K562 (cell line): ENCODE measurements at regions not wholly inside any gene's neighbourhood (a gene's known extent, or its start where the extent isn't known, plus 50 kb on each side); places are given as distances from the start of the nearest gene placed in this dataset.

Experiments
- ATAC-seq: fragments of 200-7000 bp; cut with Tn5 transposase; 3 replicates; pipeline ENCODE4 v1.9.1; 2020; ENCODE audit warnings: moderate library complexity
- BruUV-seq: library from RNA; stranded (reverse); fragments of 400-500 nt; replicated peaks from 2 replicates; lab custom pipeline; 2021; lab: Mats Ljungman, UMichigan
- CTCF ChIA-PET: fragments of 300-600 bp; formaldehyde crosslinking; extraction: SDS; loops from one replicate; lab custom pipeline; 2021; ENCODE audit warnings: low intra/inter-chr PET ratio; lab: Yijun Ruan, JAX
- POLR2A ChIA-PET: fragments of 300-600, 350-650 bp; sonication (Branson Sonifier 250); formaldehyde crosslinking; extraction: SDS; loops from one replicate; lab custom pipeline; 2021; ENCODE audit warnings: antibody characterized with exemption, inconsistent platforms; lab: Yijun Ruan, JAX
- DNase-seq, 4 experiments: peaks; one replicate each; pipeline versions ENCODE4 v3.0.0 to v3.0.0-alpha.2; 2011 to 2018; ENCODE audit warnings: low spot score in 3 of 4, mixed read lengths in 3 of 4; ENCODE audit errors: extremely low read depth in 1 of 4
- FAIRE-seq: peaks from 2 replicates; lab custom pipeline; 2011; peaks lifted over from hg19 to GRCh38; lab: Jason Lieb, UNC
- H2AFZ ChIP-seq: 2 replicates; pipeline ENCODE4 v1.6.0; 2011; ENCODE audit warnings: low read depth, low read length, control low read depth, inconsistent platforms
- H3K27ac ChIP-seq: fragments of 200-600 bp; 3 replicates; pipeline ENCODE4 v1.8.0; 2011; ENCODE audit warnings: low read depth, mild to moderate bottlenecking, control low read depth, inconsistent platforms, low read length, moderate library complexity, mixed read lengths; ENCODE audit errors: extremely low read depth
- H3K27me3 ChIP-seq, 2 experiments: fragments of 300-600 bp in 1 of 2; 2 replicates in 1 of 2; 3 replicates in 1 of 2; pipeline versions ENCODE4 v1.6.0 to v1.8.0; 2011; ENCODE audit warnings: inconsistent platforms in 2 of 2, low read length in 2 of 2, mild to moderate bottlenecking in 1 of 2, mixed read lengths in 1 of 2, moderate library complexity in 1 of 2; ENCODE audit not compliant: control insufficient read depth in 2 of 2, insufficient read depth in 2 of 2
- H3K36me3 ChIP-seq: fragments of 300-600 bp; 3 replicates; pipeline ENCODE4 v1.8.0; 2011; ENCODE audit warnings: mild to moderate bottlenecking, low read length, inconsistent platforms; ENCODE audit not compliant: control insufficient read depth, insufficient read depth
- H3K4me1 ChIP-seq, 2 experiments: fragments of 200-600 bp in 1 of 2; replicated peaks in 1 of 2; 2 replicates in 1 of 2; 3 replicates in 1 of 2; pipeline versions ENCODE4 v1.5.1 to v1.8.0; 2011; ENCODE audit warnings: inconsistent platforms in 2 of 2, low read length in 2 of 2, mild to moderate bottlenecking in 1 of 2, mixed read lengths in 1 of 2, moderate library complexity in 1 of 2; ENCODE audit not compliant: control insufficient read depth in 2 of 2, insufficient read depth in 2 of 2
- H3K4me2 ChIP-seq: 2 replicates; pipeline ENCODE4 v1.6.1; 2011; ENCODE audit warnings: low read length, control low read depth, inconsistent platforms, mixed read lengths; ENCODE audit not compliant: insufficient read depth
- H3K4me3 ChIP-seq: fragments of 200-600 bp; sonication (generic), shearing (Covaris generic); 2 replicates; pipeline ENCODE4 v1.5.1; 2016; ENCODE audit warnings: control low read depth, inconsistent platforms
- H3K79me2 ChIP-seq: fragments of 200-600 bp; 3 replicates; pipeline ENCODE4 v1.8.0; 2011; ENCODE audit warnings: low read length, inconsistent platforms; ENCODE audit not compliant: control insufficient read depth, insufficient read depth
- H3K9ac ChIP-seq, 2 experiments: 2 replicates each; pipeline versions ENCODE4 v1.6.0 to v1.6.1; 2011; ENCODE audit warnings: low read depth in 2 of 2, low read length in 2 of 2, control low read depth in 1 of 2, inconsistent platforms in 1 of 2, mild to moderate bottlenecking in 1 of 2, mixed read lengths in 1 of 2; ENCODE audit not compliant: insufficient read depth in 1 of 2
- H3K9me1 ChIP-seq: one replicate; pipeline ENCODE4 v1.6.0; 2011; ENCODE audit warnings: inconsistent platforms, mild to moderate bottlenecking, low read length, moderate library complexity; ENCODE audit not compliant: control insufficient read depth, insufficient read depth
- H3K9me3 ChIP-seq: replicated peaks from 2 replicates; pipeline ENCODE4 v1.5.1; 2011; ENCODE audit warnings: low read depth, low read length, inconsistent platforms; ENCODE audit not compliant: control insufficient read depth, insufficient read depth
- H4K20me1 ChIP-seq: replicated peaks from 2 replicates; pipeline ENCODE4 v1.6.1; 2011; ENCODE audit warnings: low read length, inconsistent platforms, mixed read lengths; ENCODE audit not compliant: control insufficient read depth, insufficient read depth
- BACH1 ChIP-seq: fragments of 200-800 bp; sonication (Bioruptor generic); IDR thresholded peaks from 2 replicates; pipeline ENCODE4 v1.6.1; 2016; ENCODE audit warnings: missing genetic modification characterization, missing compliant biosample characterization
- CTCFL ChIP-seq: IDR thresholded peaks from 2 replicates; pipeline ENCODE4 v1.6.1; 2011; ENCODE audit warnings: borderline replicate concordance, low read depth, mild to moderate bottlenecking, moderate library complexity, low read length; ENCODE audit not compliant: insufficient read depth, poor library complexity, severe bottlenecking
- DPF2 ChIP-seq: fragments of 450-650 bp; IDR thresholded peaks from 2 replicates; pipeline ENCODE4 v1.6.1; 2016
- ELK1 ChIP-seq: sonication (generic); formaldehyde crosslinking; IDR thresholded peaks from 2 replicates; pipeline ENCODE4 v1.8.1; 2022; ENCODE audit warnings: missing genetic modification reagents
- FOXO4 ChIP-seq: fragments of 450-650 bp; formaldehyde crosslinking; IDR thresholded peaks from 2 replicates; pipeline ENCODE4 v1.4.0; 2020; ENCODE audit warnings: mild to moderate bottlenecking, moderate library complexity
- NR0B1 ChIP-seq: fragments of 450-650 bp; IDR thresholded peaks from one replicate; pipeline ENCODE4 v1.6.1; 2018; ENCODE audit warnings: mild to moderate bottlenecking, moderate library complexity; ENCODE audit not compliant: partially characterized antibody
- SMAD2 ChIP-seq: fragments of 150-350 bp; IDR thresholded peaks from 2 replicates; pipeline ENCODE4 v1.6.1; 2014; ENCODE audit warnings: low read depth, mild to moderate bottlenecking, low read length
- THAP12 ChIP-seq: fragments of 250-450 bp; sonication (Bioruptor Pico); IDR thresholded peaks from 2 replicates; pipeline ENCODE4 v1.9.0; 2021; ENCODE audit warnings: mild to moderate bottlenecking, inconsistent platforms
- ZBTB2 ChIP-seq: fragments of 450-650 bp; IDR thresholded peaks from 2 replicates; pipeline ENCODE4 v1.6.1; 2016; ENCODE audit warnings: antibody characterized with exemption
- ZNF212 ChIP-seq: fragments of 450-650 bp; formaldehyde crosslinking; IDR thresholded peaks from 2 replicates; pipeline ENCODE4 v1.4.0; 2020; ENCODE audit warnings: mild to moderate bottlenecking
- ZNF785 ChIP-seq: fragments of 250-450 bp; sonication (Bioruptor Pico); IDR thresholded peaks from 2 replicates; pipeline ENCODE4 v1.4.0; 2020; ENCODE audit warnings: mild to moderate bottlenecking
- WGBS: fragments of 100-300 bp; shearing (Covaris generic); methylation state at CpG from one replicate; pipeline ENCODE4 v1.1.6; 2016; ENCODE audit warnings: low coverage, mixed read lengths; ENCODE audit not compliant: insufficient coverage; ENCODE audit errors: missing lambda C conversion rate; 5-methylcytosine and 5-hydroxymethylcytosine counted together
- in situ Hi-C: fragments of 300-500 bp; cut with MboI; formaldehyde crosslinking; loops from 4 replicates; pipeline ENCODE4 v1.15.0; 2018; ENCODE audit warnings: inconsistent platforms, mixed read lengths
- intact Hi-C: fragments of 100-400 bp; cut with micrococcal nuclease; formaldehyde crosslinking; loops from 2 replicates; pipeline ENCODE4 v1.14.2; 2022

- H2AFZ ChIP-seq: no peak overlapping the region
- DNase-seq (no peak), ATAC-seq (no peak), FAIRE-seq (no peak)
- H3K36me3 ChIP-seq: no peaks in the 10 kb centered on the region
- in situ Hi-C loops: no loop called here
- BruUV-seq: no TSS peak
- WGBS: 0% methylated on average over 3 of the region's 3 CpGs
- no peak overlapping the region for H3K9ac ChIP-seq
- no peaks in the 10 kb centered on the region for H3K79me2 ChIP-seq
- no peak overlapping the region for H3K4me2 ChIP-seq
- H3K4me1 ChIP-seq: no peaks in the 10 kb centered on the region
- intact Hi-C loops: no loop called here
- no peaks in the 10 kb centered on the region for H3K9me3 ChIP-seq
- no peaks in the 10 kb centered on the region for H4K20me1 ChIP-seq
- H3K27ac ChIP-seq: no peak overlapping the region
- ChIA-PET POLR2A (no interaction called here), CTCF (no interaction called here)
- no peaks in the 10 kb centered on the region for H3K9me1 ChIP-seq
- TF ChIP-seq NR0B1: no peak
- TF ChIP-seq DPF2: no peak
- no peak for TF ChIP-seq BACH1 (tag)
- no peak for TF ChIP-seq ZBTB2
- no peak for TF ChIP-seq ELK1 (CRISPR knock-in tag)
- TF ChIP-seq SMAD2: no peak
- no peak for TF ChIP-seq FOXO4 (CRISPR knock-in tag)
- TF ChIP-seq ZNF785: no peak
- TF ChIP-seq CTCFL: no peak
- TF ChIP-seq THAP12: no peak
- no peak for TF ChIP-seq ZNF212 (CRISPR knock-in tag)
- H3K4me3 ChIP-seq: no peak overlapping the region
- H3K27me3 ChIP-seq: no peaks in the 10 kb centered on the region
Observed at GRCh38 chr1:72759486-72759885, 477.1 kb upstream of the NEGR1 start.
